Panc1 (cell line): ENCODE measurements at regions not wholly inside any gene's neighbourhood (a gene's known extent, or its start where the extent isn't known, plus 50 kb on each side); places are given as distances from the start of the nearest gene placed in this dataset.

Source experiments
- ATAC-seq: fragments of 200-7000 bp; cut with Tn5 transposase; 2 replicates; pipeline ENCODE4 v1.9.1; 2020; ENCODE audit warnings: mild to moderate bottlenecking, moderate library complexity
- BruUV-seq: library from RNA; stranded (reverse); fragments of 400-500 nt; replicated peaks from 2 replicates; lab custom pipeline; 2021; lab: Mats Ljungman, UMichigan
- CTCF ChIA-PET: fragments of 300-600 bp; sonication (Branson Sonifier 250); formaldehyde crosslinking; loops from one replicate; lab custom pipeline; 2022; ENCODE audit warnings: antibody characterized with exemption; lab: Charles Lee
- POLR2A ChIA-PET: fragments of 300-600 bp; sonication (Branson Sonifier 250); formaldehyde crosslinking; loops from one replicate; lab custom pipeline; 2022; ENCODE audit warnings: antibody characterized with exemption; lab: Charles Lee
- DNase-seq: peaks from one replicate; pipeline ENCODE4 v3.0.0-alpha.2; 2010; ENCODE audit warnings: low read depth, low spot score
- H3K27ac ChIP-seq: 2 replicates; pipeline ENCODE4 v1.5.1; 2011; ENCODE audit warnings: mild to moderate bottlenecking, low read length, inconsistent platforms
- H3K27me3 ChIP-seq: fragments of 200-500 bp; sonication (Bioruptor generic); 2 replicates; pipeline ENCODE4 v1.6.0; 2014; ENCODE audit warnings: low read length, inconsistent platforms; ENCODE audit not compliant: control insufficient read depth, insufficient read depth
- H3K36me3 ChIP-seq: fragments of 200-500 bp; sonication (Bioruptor generic); 2 replicates; pipeline ENCODE4 v1.5.1; 2014; ENCODE audit warnings: inconsistent platforms, mild to moderate bottlenecking, low read length, moderate library complexity; ENCODE audit not compliant: control insufficient read depth, insufficient read depth
- H3K4me1 ChIP-seq: 2 replicates; pipeline ENCODE4 v1.5.1; 2011; ENCODE audit warnings: inconsistent platforms, mild to moderate bottlenecking, low read length, moderate library complexity; ENCODE audit not compliant: control insufficient read depth, insufficient read depth
- H3K4me3 ChIP-seq, 2 experiments: 2 replicates each; pipeline ENCODE4 v1.5.1; 2011 to 2012; ENCODE audit warnings: low read depth in 2 of 2, low read length in 2 of 2, mild to moderate bottlenecking in 2 of 2, inconsistent platforms in 1 of 2, moderate library complexity in 1 of 2
- H3K9me3 ChIP-seq: fragments of 200-500 bp; sonication (Bioruptor generic); 2 replicates; pipeline ENCODE4 v1.5.1; 2014; ENCODE audit warnings: low read depth, mild to moderate bottlenecking, inconsistent platforms, low read length, moderate library complexity; ENCODE audit not compliant: control insufficient read depth, insufficient read depth
- POLR2AphosphoS5 ChIP-seq: IDR thresholded peaks from 2 replicates; pipeline ENCODE4 v1.6.1; 2012; ENCODE audit warnings: mild to moderate bottlenecking, low read depth, low read length, moderate library complexity
- SIN3A ChIP-seq: IDR thresholded peaks from 2 replicates; pipeline ENCODE4 v1.6.1; 2012; ENCODE audit warnings: low read depth, mild to moderate bottlenecking, low read length, moderate library complexity, borderline replicate concordance; ENCODE audit not compliant: insufficient read depth
- TCF7L2 ChIP-seq: IDR thresholded peaks from 2 replicates; pipeline ENCODE4 v1.6.1; 2011; ENCODE audit warnings: mild to moderate bottlenecking, low read depth, low read length, inconsistent platforms
- in situ Hi-C: cut with HindIII; loops from 2 replicates; pipeline ENCODE4 v1.10.0; 2016; ENCODE audit warnings: low sequenced_read_pairs, low pct_unique_long_range_greater_than_20kb
- intact Hi-C: fragments of 100-400 bp; cut with micrococcal nuclease; formaldehyde crosslinking; loops from one replicate; pipeline ENCODE4 v1.10.0; 2022; ENCODE audit not compliant: unreplicated experiment
- TF ChIP-seq, protein P1 (sequence below), 2 experiments: IDR thresholded peaks; 2 replicates each; pipeline ENCODE4 v1.6.1; 2011 to 2012; ENCODE audit warnings: low read depth in 2 of 2, control low read depth in 1 of 2, low read length in 1 of 2, mild to moderate bottlenecking in 1 of 2, moderate library complexity in 1 of 2; ENCODE audit not compliant: insufficient read depth in 1 of 2
- TF ChIP-seq, protein P2 (sequence below): fragments of 450-650 bp; IDR thresholded peaks from 2 replicates; pipeline ENCODE4 v1.5.1; 2017; ENCODE audit warnings: mild to moderate bottlenecking

DNA sequence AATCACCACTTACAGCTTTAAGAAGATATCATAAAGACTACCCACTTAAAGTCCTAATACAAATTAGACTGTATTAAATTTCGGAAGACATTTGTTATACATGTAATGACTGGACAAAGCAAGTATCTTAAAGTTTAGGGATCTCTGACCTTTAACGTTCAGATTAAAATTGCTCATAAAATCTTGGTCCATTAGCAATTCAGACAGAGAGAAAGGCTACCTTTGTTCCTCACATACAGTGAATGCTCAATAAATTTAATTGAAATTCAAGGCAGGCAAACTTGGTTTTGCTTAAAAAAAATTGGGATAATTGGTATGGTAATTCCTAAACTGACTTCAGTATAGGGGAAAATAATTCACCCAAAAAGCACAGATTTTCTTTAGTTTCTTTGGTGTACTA is 285.9 kb upstream of the EMCN start:
- Histone ChIP-seq H3K36me3 (no peaks in the 10 kb centered on the region), H3K27me3 (no peaks in the 10 kb centered on the region), H3K9me3 (no peaks in the 10 kb centered on the region), H3K27ac (no peak overlapping the region), H3K4me3 (no peak overlapping the region), H3K4me1 (no peaks in the 10 kb centered on the region)
- in situ Hi-C loops, result no loop called here
- DNase-seq (no peak), ATAC-seq (no peak)
- no peak for TF ChIP-seq POLR2AphosphoS5
- TF ChIP-seq, protein P1, sequence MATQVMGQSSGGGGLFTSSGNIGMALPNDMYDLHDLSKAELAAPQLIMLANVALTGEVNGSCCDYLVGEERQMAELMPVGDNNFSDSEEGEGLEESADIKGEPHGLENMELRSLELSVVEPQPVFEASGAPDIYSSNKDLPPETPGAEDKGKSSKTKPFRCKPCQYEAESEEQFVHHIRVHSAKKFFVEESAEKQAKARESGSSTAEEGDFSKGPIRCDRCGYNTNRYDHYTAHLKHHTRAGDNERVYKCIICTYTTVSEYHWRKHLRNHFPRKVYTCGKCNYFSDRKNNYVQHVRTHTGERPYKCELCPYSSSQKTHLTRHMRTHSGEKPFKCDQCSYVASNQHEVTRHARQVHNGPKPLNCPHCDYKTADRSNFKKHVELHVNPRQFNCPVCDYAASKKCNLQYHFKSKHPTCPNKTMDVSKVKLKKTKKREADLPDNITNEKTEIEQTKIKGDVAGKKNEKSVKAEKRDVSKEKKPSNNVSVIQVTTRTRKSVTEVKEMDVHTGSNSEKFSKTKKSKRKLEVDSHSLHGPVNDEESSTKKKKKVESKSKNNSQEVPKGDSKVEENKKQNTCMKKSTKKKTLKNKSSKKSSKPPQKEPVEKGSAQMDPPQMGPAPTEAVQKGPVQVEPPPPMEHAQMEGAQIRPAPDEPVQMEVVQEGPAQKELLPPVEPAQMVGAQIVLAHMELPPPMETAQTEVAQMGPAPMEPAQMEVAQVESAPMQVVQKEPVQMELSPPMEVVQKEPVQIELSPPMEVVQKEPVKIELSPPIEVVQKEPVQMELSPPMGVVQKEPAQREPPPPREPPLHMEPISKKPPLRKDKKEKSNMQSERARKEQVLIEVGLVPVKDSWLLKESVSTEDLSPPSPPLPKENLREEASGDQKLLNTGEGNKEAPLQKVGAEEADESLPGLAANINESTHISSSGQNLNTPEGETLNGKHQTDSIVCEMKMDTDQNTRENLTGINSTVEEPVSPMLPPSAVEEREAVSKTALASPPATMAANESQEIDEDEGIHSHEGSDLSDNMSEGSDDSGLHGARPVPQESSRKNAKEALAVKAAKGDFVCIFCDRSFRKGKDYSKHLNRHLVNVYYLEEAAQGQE (IDR thresholded peaks at IDR 0.05; ENCODE audit: insufficient read depth in 1 of 2, low read depth in 2 of 2, low read length in 1 of 2), result no peak
- TF ChIP-seq, protein P2, sequence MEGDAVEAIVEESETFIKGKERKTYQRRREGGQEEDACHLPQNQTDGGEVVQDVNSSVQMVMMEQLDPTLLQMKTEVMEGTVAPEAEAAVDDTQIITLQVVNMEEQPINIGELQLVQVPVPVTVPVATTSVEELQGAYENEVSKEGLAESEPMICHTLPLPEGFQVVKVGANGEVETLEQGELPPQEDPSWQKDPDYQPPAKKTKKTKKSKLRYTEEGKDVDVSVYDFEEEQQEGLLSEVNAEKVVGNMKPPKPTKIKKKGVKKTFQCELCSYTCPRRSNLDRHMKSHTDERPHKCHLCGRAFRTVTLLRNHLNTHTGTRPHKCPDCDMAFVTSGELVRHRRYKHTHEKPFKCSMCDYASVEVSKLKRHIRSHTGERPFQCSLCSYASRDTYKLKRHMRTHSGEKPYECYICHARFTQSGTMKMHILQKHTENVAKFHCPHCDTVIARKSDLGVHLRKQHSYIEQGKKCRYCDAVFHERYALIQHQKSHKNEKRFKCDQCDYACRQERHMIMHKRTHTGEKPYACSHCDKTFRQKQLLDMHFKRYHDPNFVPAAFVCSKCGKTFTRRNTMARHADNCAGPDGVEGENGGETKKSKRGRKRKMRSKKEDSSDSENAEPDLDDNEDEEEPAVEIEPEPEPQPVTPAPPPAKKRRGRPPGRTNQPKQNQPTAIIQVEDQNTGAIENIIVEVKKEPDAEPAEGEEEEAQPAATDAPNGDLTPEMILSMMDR, result no peak
- TF ChIP-seq SIN3A, result no peak
- TF ChIP-seq TCF7L2, result no peak
- POLR2A ChIA-PET, result no interaction called here
- intact Hi-C loops, result no loop called here
- no TSS peak for BruUV-seq
- CTCF ChIA-PET, result no interaction called here

DNA sequence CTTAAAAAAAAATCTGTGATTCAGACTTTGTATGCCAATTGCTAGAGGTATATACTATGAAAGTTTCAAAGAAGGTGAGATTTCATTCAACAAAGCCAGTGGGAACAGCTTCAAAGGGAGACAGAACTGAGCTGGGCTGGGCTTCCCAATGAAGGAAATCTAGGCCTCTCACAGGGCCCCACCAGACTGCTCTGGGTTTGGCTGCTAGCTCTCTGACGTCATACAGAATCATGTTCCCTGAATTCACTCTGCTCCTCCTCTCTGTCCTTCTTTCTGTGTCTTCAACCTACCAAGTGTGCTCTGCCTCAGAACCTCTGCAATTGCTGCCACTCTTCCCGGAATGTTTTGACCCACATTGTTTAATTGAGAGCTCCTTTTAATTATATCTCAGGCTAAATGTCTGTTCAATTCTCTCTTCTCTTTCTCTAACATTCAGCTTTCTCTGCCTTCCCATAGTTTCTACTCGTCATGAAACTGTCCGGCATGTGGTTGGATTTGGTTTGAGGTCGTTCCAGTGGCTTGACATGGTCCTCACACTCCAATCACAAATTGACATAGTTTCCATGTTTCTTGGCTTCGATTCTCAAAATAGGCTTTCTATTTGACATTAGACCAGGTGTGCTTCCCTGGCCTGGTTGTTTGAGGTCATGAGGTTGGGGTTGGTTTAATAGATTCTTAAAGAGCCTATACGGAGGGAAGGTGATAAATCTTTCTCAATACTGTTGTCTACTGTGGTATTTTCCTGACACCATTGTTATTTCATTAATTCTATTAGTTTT is 282.1 kb upstream of the EMCN start:
- POLR2A ChIA-PET, result no interaction called here
- intact Hi-C loops, result no loop called here
- CTCF ChIA-PET, result no interaction called here
- in situ Hi-C loops, result no loop called here
- Histone ChIP-seq H3K27me3 (no peaks in the 10 kb centered on the region), H3K4me1 (no peaks in the 10 kb centered on the region), H3K36me3 (no peaks in the 10 kb centered on the region), H3K27ac (no peak overlapping the region), H3K4me3 (no peak overlapping the region), H3K9me3 (no peaks in the 10 kb centered on the region)
- no peak for ATAC-seq
- TF ChIP-seq POLR2AphosphoS5, result no peak
- no peak for TF ChIP-seq TCF7L2
- TF ChIP-seq, protein P2, result no peak
- TF ChIP-seq, protein P1 (IDR thresholded peaks at IDR 0.05; ENCODE audit: insufficient read depth in 1 of 2, low read depth in 2 of 2, low read length in 1 of 2), result no peak
- no peak for TF ChIP-seq SIN3A
- no TSS peak for BruUV-seq
- no peak for DNase-seq
